Femur (tissue), 1 donor: ENCODE measurements at regions not wholly inside any gene's neighbourhood (a gene's known extent, or its start where the extent isn't known, plus 50 kb on each side); places are given as distances from the start of the nearest gene placed in this dataset.

Experiments
- DNase-seq: peaks from one replicate; pipeline ENCODE4 v3.0.0-alpha.2; 2017

- no peak for DNase-seq
Observed at GRCh38 chrX:39304746-39305145, 503.5 kb downstream of the MID1IP1 start.

DNA sequence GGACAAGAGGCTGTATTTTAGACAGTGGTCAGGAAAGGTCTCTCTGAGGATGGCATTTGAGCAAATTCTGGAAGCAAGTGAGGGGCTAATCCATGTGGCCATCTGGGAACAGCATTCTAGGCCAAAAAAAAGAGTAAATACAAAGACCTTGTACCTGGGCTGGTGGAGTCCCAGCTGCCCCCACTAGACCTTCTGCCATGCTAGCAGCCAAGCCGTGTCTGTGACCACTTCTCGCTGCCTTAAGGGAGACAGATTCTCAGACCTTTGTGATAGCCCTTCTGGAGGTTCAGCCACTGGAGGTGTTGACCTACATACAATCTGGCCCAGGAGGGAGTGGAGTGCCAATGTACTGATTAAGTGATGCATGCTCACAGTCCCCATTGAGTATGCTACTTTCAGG is 506.2 kb downstream of the MID1IP1 start:
- DNase-seq, result no peak

- no peak for DNase-seq
Observed at GRCh38 chrX:39308126-39308525, 506.9 kb downstream of the MID1IP1 start.

DNA sequence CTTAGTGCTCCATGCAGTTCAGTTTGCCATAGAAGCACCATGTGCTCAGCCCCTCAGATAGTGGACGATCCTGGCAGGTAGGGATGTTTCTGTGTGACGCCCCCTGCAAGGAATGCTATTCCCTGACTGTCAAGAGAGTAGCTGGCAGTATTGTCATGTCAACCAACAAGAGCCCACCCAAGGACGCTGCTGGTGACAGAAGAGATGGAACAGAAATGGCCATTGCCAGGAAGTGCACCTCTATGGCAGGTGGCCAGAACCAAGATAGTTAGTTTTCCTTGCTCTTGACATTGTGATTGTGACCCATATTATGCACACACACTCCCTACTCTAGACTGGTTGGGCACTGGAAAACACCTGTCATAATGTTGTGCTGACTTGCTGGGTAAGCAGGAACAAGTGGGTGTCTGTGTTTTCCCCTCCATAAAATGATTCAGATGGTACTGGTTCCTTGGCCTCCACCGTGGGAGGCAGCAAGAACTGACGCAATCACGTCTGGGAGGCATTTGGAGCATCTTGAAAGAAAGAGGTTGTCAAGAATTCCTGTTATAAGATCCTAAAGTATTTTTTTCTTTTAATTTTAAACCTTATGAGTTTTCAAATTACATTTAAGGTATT is 507.9 kb downstream of the MID1IP1 start:
- peak; percentile 28 for DNase-seq

DNA sequence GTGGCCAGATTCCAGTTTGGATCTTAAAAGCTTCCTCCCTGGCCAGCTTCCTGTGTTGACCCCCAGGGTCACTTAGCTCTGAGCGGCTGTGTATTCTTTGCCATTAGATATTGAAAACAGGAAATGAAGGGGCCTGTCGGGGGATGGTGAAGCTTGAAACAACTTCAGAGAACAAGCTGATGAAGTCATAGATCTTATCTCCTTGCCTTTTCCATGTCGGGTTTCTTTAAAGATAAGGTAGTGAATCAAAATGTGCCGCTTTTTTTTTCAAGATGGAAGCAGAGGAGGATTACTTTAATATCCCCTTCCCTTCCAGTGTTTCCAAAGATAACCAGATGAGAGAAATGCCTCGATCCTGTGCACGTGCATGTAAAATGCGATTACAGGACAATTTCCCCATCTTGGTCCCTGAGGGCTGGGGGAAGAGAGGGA is 508.5 kb downstream of the MID1IP1 start:
- DNase-seq, result no peak

GRCh38 chrX:39310891-39311290 is 509.6 kb downstream of the MID1IP1 start:
- no peak for DNase-seq

DNA sequence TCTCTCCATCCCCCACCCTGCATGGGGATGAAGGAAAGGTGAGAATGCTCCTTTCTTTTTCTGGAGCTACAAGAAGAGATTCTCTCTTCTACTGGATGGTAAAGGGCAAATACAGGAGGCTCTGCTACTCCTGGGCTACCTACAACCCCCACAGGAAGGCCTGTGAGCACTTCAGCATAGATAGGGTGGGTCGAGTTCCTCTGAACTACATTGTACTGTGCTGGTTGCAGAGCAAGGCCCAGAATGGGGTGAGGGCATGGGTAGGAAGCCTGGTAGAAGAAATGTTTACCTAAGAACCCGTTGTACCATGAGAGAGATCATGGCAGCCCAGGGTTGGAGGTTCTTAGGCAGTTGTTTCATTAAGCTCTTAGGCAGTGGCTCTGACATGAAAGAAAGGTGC is 510.4 kb downstream of the MID1IP1 start:
- no peak for DNase-seq

GRCh38 chrX:39313146-39313545 is 511.9 kb downstream of the MID1IP1 start:
- no peak for DNase-seq

GRCh38 chrX:39318506-39319343 is 517.5 kb downstream of the MID1IP1 start:
- DNase-seq, result peak; percentile 52

DNA sequence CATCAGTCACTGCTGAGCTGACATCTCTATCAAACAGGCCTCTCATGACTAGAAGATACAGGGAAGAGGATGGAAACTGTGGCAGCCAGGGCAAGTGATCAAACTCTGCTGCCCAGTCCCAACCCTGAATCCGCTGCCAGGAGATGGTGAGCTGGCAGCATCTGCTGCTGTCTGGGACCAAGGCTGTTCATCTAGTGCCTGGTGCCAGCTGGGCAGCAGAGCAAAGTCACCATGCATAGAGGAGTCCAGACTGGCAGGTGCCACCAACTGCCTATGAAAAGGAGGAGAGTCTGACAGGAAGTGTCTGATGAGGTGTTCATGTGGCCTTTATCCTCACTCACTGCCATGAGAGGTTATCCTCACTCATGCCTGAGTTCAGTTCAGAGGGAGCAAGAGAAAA is 518.9 kb downstream of the MID1IP1 start:
- DNase-seq, result no peak

DNA sequence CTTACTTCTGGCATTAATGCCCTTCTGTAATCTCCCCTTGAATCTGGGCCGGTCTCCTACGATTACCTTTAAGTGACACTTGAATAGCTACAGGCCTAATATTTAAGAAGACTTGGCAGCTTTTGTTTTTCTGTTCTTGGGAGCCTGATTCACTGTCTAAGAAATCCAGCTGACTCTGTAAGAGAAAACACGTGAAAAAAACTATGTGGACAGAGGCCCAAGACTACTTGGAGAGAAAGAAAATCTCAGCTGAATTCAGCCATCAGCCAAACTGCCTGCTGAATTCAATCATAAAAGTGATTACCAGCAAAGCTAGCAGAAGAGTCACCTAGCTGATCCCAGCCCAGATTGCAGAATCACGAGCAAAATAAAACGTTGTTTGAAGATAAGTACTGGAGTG is 521.2 kb downstream of the MID1IP1 start:
- no peak for DNase-seq

- DNase-seq, result no peak
Observed at GRCh38 chrX:39324233-39324930, 523.1 kb downstream of the MID1IP1 start.

DNA sequence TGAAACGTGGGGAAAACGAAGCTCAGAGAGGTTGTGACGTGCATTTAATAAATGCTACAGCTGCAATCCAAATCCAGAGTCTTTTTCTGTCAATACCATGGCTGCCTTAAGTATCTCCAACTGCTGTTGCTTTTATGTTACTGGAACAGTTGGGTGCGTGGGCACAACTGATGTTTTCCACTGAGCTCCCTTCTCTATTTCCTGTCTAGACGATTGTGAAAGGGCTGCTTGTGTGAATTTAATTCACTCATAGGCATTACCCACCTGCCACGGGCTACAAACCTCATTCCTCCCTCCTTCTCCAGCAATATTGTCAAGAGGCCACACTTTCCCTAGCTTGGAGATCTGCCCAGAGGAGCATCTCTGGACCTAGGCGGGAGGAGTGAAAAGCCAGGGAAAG is 526.0 kb downstream of the MID1IP1 start:
- DNase-seq, result no peak

DNA sequence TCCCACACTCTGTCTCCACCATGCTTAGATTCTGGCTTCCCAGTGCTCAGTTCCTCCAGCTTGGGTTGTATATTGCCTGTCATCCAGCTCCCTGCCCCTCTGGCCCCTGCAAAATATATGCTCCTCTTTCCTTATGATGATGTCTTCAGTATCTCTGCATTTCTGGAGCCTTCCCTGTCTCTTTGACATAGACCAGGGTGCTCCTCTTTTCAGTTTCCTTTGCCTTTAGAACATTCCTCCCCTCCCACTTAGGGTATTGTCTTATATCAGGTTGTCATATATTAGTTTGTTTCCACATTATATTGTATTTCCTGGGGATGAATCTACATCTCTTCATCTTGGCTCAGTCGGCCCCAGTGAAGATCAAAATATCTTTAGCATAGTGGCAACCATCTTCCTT is 526.4 kb downstream of the MID1IP1 start:
- DNase-seq, result no peak

GRCh38 chrX:39328661-39329060 is 527.4 kb downstream of the MID1IP1 start:
- no peak for DNase-seq

GRCh38 chrX:39331082-39331704 is 529.9 kb downstream of the MID1IP1 start:
- no peak for DNase-seq

GRCh38 chrX:39333451-39333850 is 532.2 kb downstream of the MID1IP1 start:
- DNase-seq, result no peak

DNA sequence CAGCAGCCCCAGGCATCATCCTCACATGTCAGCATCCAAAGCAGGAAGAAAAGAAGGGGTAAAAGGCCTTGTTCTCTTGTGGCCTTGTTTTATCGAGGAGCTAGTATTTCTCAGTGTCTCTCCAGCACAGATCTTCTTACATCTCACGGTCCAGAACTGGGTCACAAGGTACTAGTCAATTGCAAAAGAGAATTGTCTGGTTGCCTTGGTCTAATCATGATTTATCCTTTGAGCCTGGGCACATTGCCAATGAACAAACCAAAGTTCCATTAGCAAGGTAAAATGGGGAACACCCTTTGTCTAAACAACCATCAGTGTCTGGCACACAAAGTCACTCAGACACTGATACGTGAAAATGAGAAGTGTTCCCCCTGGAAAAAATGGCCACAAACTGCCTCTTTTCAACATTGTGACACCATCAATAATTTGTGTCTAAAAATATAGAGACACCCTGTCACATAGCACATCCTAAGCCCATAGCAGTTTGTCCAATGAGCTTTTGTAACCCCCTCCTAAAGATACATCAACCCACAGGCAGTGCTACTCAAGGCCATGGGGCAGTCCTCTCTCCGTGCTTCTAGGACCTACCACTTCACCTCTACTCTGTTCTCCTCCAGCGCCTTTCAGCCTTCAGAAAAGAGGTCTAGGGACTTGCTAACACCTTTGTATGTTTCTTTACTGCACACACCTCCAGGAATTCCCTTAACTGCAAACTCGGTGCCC is 534.4 kb downstream of the MID1IP1 start:
- DNase-seq, result no peak

GRCh38 chrX:39336671-39337311 is 535.5 kb downstream of the MID1IP1 start:
- DNase-seq, result peak; percentile 58

DNA sequence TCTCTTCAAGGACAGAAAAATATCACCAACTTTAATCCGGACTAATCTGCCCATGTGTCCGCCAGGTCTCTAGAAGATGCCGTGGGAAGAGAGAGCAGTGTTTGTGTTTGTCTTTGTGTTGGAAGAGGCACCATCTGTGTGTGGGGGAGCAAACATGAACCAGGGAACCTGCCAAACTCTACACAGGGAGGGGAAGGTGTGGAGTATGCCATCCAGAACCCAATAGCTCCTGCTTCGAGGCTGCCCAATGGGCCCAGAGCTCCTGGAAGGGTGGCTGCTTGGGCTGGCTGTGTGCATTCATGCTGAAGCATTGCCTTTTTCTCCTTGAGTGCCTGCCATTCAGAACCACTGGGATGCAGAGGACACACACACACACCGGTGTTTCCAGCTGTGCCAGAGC is 536.2 kb downstream of the MID1IP1 start:
- peak; percentile 27 for DNase-seq

GRCh38 chrX:39338583-39338982 is 537.3 kb downstream of the MID1IP1 start:
- no peak for DNase-seq

DNA sequence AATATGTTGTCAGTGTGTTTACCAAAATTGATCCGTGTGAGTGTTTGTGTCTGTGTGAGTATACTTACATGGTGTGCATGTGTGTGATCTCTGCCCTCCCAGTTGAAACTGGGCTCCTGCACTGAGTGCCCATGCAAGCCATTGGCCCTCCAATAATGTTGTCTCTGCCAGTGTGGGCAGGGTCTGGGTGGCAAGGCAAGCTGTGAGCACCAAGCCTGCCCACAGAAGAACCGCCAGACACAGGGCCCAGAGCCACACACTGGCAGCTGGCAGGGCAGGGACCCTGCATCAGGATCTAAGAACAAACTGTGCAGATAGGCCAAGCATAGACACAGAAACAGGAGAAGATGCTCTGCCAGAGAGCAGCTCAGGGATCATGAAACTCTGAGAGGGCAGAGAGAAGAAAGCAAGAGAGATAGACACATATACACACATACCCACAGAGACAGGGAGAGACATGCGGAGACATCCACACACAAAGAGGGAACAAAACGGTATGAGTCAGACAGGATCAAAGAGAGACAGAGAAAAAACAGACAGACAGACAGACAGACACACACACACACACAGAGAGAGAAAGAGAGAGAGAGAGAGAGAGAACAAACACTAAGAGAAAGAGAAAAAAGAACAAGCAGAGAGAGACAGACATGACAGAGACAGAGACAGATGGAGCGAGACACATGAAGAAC is 555.0 kb downstream of the MID1IP1 start:
- DNase-seq, result no peak
